OCI-LY3 (cell line): ENCODE measurements at regions not wholly inside any gene's neighbourhood (a gene's known extent, or its start where the extent isn't known, plus 50 kb on each side); places are given as distances from the start of the nearest gene placed in this dataset.

Experiments
- H2AFZ ChIP-seq: fragments of 200-600, 300-600 bp; shearing (Covaris generic); 2 replicates; pipeline ENCODE4 v1.6.0; 2014; ENCODE audit warnings: antibody characterized with exemption, low read depth, low read length
- H3K27ac ChIP-seq: fragments of 200-600, 300-600 bp; sonication (generic); 2 replicates; pipeline ENCODE4 v1.5.1; 2014; ENCODE audit warnings: mild to moderate bottlenecking, low read length, moderate library complexity, mixed read lengths
- H3K27me3 ChIP-seq: fragments of 200-600, 300-600 bp; sonication (generic); 2 replicates; pipeline ENCODE4 v1.6.1; 2014; ENCODE audit warnings: low read depth, low read length, mixed read lengths
- H3K36me3 ChIP-seq: fragments of 200-600, 300-600 bp; sonication (generic); replicated peaks from 2 replicates; pipeline ENCODE3; 2014; ENCODE audit warnings: low read depth, low read length, mixed read lengths
- H3K4me1 ChIP-seq: fragments of 300-600, 200-600 bp; sonication (generic); 2 replicates; pipeline ENCODE4 v1.6.1; 2014; ENCODE audit warnings: low read length, mixed read lengths
- H3K4me2 ChIP-seq: fragments of 200-600, 300-600 bp; sonication (generic); 2 replicates; pipeline ENCODE4 v1.6.1; 2014; ENCODE audit warnings: low read length, mixed read lengths
- H3K4me3 ChIP-seq: fragments of 300-600, 200-600 bp; sonication (generic); 2 replicates; pipeline ENCODE4 v1.5.1; 2014; ENCODE audit warnings: antibody characterized with exemption, mild to moderate bottlenecking, low read length, moderate library complexity
- H3K79me2 ChIP-seq: fragments of 300-600, 200-600 bp; shearing (Covaris generic); 2 replicates; pipeline ENCODE4 v1.6.1; 2014; ENCODE audit warnings: mild to moderate bottlenecking, low read length, mixed read lengths
- H3K9ac ChIP-seq: fragments of 300-600, 200-600 bp; shearing (Covaris generic); 2 replicates; pipeline ENCODE4 v1.6.0; 2014; ENCODE audit warnings: mild to moderate bottlenecking, low read length, moderate library complexity
- H3K9me3 ChIP-seq: fragments of 200-600, 300-600 bp; shearing (Covaris generic); 2 replicates; pipeline ENCODE4 v1.6.1; 2014; ENCODE audit warnings: low read length, mixed read lengths; ENCODE audit not compliant: insufficient read depth
- H4K20me1 ChIP-seq: fragments of 200-600, 300-600 bp; sonication (generic); 2 replicates; pipeline ENCODE4 v1.6.1; 2016; ENCODE audit warnings: low read length, mixed read lengths; ENCODE audit not compliant: insufficient read depth
- CTCF ChIP-seq: fragments of 200-600, 300-600 bp; sonication (generic); IDR thresholded peaks from 2 replicates; pipeline ENCODE4 v1.5.1; 2014; ENCODE audit warnings: antibody characterized with exemption, low read length, low read depth
- EZH2phosphoT487 ChIP-seq: fragments of 200-600 bp; shearing (Covaris generic); IDR thresholded peaks from 2 replicates; pipeline ENCODE4 v1.6.1; 2018; ENCODE audit warnings: antibody characterized with exemption, mixed run types, low read depth

GRCh38 chr4:141804836-141805235 is 168.5 kb downstream of the IL15 start:
- Histone ChIP-seq H3K4me1 (peaks cover 3% of the 10 kb centered on the region; the same call in 1 of the 2 replicates), H3K4me3 (no peak overlapping the region), H3K27me3 (no peaks in the 10 kb centered on the region), H3K9me3 (no peaks in the 10 kb centered on the region), H3K27ac (no peak overlapping the region), H2AFZ (no peak overlapping the region), H3K9ac (no peak overlapping the region), H4K20me1 (no peaks in the 10 kb centered on the region), H3K36me3 (no peaks in the 10 kb centered on the region), H3K79me2 (no peaks in the 10 kb centered on the region), H3K4me2 (no peak overlapping the region)
- no peak for TF ChIP-seq CTCF
- no peak for TF ChIP-seq EZH2phosphoT487

- Histone ChIP-seq H3K79me2 (no peaks in the 10 kb centered on the region), H3K4me1 (peaks cover 2% of the 10 kb centered on the region; the same call in 1 of the 2 replicates), H3K9me3 (no peaks in the 10 kb centered on the region), H3K9ac (no peak overlapping the region), H3K4me2 (no peak overlapping the region), H3K27ac (no peak overlapping the region), H2AFZ (no peak overlapping the region), H4K20me1 (no peaks in the 10 kb centered on the region), H3K4me3 (no peak overlapping the region), H3K36me3 (no peaks in the 10 kb centered on the region), H3K27me3 (no peaks in the 10 kb centered on the region)
- TF ChIP-seq EZH2phosphoT487 (no peak), CTCF (no peak)
These were observed 170.9 kb downstream of the IL15 start for GRCh38 chr4:141807103-141807891.

- Histone ChIP-seq H3K9ac (no peak overlapping the region), H3K4me2 (no peak overlapping the region), H3K9me3 (no peaks in the 10 kb centered on the region), H3K36me3 (no peaks in the 10 kb centered on the region), H3K79me2 (no peaks in the 10 kb centered on the region), H3K27me3 (no peaks in the 10 kb centered on the region), H4K20me1 (no peaks in the 10 kb centered on the region), H3K4me3 (no peak overlapping the region), H3K27ac (no peak overlapping the region), H3K4me1 (no peaks in the 10 kb centered on the region), H2AFZ (no peak overlapping the region)
- TF ChIP-seq CTCF (no peak), EZH2phosphoT487 (no peak)
These were observed 173.8 kb downstream of the IL15 start for GRCh38 chr4:141810038-141810711.

- Histone ChIP-seq H3K4me1 (no peaks in the 10 kb centered on the region), H4K20me1 (no peaks in the 10 kb centered on the region), H3K27me3 (no peaks in the 10 kb centered on the region), H3K79me2 (no peaks in the 10 kb centered on the region), H3K9ac (no peak overlapping the region), H2AFZ (no peak overlapping the region), H3K4me3 (no peak overlapping the region), H3K9me3 (no peaks in the 10 kb centered on the region), H3K36me3 (no peaks in the 10 kb centered on the region), H3K4me2 (no peak overlapping the region), H3K27ac (no peak overlapping the region)
- TF ChIP-seq EZH2phosphoT487 (no peak), CTCF (no peak)
These were observed 174.5 kb downstream of the IL15 start for GRCh38 chr4:141810712-141811375.
